GDM1 (cell line): ENCODE measurements at regions not wholly inside any gene's neighbourhood (a gene's known extent, or its start where the extent isn't known, plus 50 kb on each side); places are given as distances from the start of the nearest gene placed in this dataset.
"Not testable (repeated sequence)": the region's sequence is repeated elsewhere in the genome, so short reads cannot be mapped to it uniquely, and the experiment has no call there.

Experiments
- DNase-seq: peaks from one replicate; lab custom pipeline; 2025; lab: John Stamatoyannopoulos, UW

DNA sequence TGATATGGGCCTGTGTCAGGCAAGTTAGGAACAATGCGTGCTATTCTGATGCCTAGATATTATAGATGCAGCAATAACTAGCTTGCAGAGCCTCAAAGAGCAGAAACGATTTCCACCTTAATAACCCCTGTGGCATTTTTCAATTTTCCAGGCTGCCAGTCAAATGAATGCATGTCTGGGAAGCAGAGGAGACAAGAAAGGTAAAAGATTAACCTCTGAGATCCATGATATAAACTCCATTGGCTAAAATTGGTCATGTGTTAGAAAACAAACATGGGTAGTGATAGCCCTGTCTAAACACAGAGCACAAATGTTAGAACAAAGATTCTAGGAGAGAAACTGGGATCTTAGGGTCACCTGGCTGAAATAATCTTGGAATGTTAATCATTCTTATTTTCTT, 811.1 kb downstream of the DIAPH3 start:
- DNase-seq: no peak

DNA sequence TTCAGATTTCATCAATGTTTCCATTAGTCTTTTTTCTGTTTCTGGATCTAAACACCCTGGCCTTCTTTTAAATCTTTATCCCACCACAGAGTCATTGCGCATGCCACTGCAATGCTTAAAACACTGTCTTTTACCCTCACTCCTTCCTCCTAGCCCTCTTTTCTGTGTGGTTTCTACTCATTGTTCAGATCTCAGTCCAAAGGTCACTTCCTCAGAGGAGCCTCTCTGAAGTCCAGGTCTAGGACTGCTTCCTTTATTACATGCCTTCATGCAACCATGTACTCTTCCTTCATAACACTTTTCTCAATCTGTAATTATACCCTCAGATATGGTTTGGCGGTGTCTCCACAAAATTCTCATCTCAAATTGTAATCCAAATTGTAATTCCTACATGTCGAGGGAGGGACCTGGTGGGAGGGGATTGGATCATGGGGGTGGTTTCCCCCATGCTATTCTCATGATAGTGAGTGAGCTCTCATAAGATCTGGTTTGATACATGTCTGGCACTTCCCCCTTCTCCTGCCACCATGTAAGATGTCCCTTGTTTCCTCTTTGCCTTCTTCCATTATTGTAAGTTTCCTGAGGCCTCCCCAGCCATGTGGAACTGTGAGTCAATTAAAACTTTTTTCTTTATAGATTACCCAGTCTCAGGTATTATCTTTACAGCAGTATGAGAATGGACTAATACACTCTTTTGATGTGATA, 808.9 kb downstream of the DIAPH3 start:
- DNase-seq: no peak

DNA sequence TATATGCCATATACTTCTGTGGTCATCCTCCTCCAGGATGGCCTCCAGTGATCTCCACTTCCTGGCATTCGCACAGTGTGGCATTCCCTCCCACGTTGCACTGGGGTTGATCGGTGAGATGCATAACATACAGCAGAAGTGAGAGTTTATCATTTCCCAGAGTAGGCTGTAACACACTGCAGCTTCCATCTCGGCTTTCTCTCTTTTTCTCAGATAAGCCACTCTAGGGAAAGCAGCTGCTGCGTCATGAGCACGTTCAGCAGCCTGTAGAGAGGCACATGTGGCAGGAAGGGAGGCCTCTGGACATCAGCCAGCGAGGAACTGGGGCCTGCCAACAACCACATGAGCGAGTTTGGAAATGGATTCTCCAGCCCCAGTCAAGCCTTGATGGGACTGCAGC, 807.1 kb downstream of the DIAPH3 start:
- no peak for DNase-seq

DNA sequence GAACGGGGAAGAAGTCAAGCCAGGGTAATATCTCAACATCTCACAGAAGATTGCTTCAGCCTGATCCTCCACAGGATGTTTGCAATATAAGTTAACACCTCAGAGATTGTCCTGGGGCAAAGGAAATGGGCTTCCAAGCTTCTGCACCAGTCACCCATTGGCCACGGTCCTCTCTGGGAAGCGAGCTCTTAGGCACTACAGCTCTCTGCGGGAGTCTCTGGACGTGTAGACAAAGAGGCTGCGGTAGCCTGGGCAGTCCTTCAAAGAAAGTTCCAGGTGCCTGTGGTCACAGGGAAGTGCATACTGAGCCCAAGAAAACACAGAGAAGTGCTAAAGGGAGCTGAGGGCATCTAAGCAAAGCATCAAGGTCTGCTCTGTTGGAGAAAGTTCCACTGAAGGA, 805.7 kb downstream of the DIAPH3 start:
- no peak for DNase-seq

GRCh38 chr13:59360108-59360507, 803.6 kb downstream of the DIAPH3 start:
- peak; percentile 71 for DNase-seq

GRCh38 chr13:59360916-59361315, 802.8 kb downstream of the DIAPH3 start:
- DNase-seq: no peak

DNA sequence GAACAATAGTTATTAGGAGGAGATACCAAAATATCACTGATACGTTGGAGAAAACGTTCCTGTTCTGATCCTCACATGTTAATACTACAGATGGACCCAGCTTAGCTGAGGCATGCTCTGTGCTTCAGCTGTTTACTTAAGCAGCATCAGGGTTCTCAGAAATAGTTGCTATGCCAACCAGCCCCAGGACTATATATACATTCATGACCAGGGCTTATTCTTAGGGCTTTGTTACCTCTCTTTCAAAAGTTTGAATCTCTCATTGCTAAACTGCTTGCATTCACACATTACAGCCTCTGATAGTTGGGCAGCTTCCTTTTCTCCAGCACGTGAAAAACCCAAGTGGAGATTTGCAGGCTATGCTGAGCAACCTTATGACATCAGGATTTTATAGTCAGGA, 800.4 kb downstream of the DIAPH3 start:
- no peak for DNase-seq

DNA sequence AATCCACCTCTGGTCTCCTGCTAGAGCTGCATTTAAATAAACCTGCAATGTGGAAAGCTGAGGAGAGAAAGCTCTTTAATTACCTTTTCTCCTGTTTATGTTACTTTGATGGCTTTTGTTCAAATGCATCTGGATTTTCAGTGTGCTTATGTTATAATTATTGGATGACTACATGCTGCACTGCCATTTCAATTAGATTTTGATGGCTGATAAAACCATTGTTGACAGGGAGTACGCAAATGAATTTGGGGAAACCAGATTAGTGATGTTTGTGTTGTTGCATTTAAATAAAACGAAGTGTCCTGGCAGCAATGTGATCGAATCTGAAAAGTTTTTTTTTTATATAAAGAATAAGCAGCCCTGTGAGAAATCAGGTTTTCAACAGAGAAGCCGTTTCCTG, 799.8 kb downstream of the DIAPH3 start:
- DNase-seq: no peak

DNA sequence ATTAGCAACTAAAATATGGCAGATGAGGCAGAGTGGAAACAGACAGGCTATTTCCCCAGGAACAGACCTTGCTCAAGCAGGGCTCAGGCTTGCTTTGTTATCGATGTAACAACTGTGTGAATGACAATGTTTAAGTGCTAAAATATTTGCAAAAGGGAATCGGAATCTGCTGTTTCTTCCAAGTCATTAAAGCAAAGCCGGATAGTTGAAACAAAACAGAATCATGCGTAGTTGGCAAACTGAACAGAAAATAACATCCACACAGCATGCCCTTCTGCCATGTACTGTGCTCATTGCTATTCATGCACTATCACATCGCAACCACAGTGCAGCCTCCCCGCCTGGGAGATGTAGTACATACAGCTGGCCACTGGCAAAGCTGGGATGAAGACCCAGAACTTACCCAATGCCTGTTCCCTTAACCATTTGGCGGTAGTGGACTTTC, 799.1 kb downstream of the DIAPH3 start:
- no peak for DNase-seq

DNA sequence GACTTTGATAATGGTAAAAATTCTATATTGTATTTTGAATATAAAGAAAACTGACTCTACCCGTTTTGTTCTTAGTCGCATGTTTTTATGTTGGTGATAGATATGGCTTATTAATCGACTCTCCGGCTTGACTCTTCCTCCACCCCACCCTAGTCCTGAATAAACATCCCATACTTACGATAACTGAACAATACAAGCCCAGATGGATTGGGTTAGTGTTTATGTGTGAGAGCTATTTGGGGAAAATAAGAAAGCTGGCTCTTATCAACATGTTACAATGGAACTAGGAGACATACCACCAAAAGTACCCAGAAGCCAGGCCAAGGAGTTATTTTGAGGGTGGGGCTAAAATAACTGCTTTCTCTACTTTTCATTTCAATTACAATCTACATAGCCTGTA, 796.3 kb downstream of the DIAPH3 start:
- DNase-seq: no peak

GRCh38 chr13:59367904-59368303, 795.8 kb downstream of the DIAPH3 start:
- DNase-seq: no peak

GRCh38 chr13:59368693-59369092, 795.0 kb downstream of the DIAPH3 start:
- no peak for DNase-seq

DNA sequence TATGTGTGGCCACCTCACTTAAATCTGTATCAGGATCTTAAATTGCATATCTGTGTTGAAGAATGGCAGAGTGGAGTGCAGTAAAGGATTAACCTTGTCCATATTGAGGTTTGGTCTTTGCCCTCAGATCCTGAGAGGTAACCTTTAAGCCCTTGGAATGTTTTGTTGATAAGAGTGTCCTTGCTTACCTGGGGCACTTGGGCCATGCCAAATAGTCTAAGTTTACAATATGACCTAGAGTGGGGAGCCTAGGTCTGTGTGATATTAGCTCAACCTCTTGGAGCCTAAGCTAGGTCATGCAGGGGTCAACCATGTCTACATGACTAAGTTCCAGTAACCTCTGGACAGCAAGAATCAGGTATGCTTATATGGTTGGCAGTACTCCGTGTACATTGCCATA, 792.5 kb downstream of the DIAPH3 start:
- DNase-seq: no peak

GRCh38 chr13:59373341-59373740, 790.4 kb downstream of the DIAPH3 start:
- no peak for DNase-seq

DNA sequence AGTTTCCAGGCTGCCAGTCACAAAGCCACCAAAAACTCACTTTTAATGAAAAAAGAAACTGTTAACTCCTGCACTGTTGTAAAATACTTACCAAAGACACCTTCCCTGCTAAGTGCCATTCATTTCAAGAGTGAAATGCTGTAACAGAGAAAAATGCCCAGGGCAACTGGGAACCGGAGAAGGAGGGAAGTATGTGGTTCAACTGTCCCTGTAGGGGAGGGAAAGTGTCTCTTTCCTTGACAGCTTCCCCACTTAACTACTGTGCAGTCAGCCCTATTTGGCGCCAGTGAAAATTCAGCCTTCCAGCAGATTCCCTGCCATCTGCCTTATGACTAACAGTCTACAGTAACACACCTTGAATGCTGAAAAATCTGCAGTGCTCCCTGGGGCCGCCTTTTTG, 789.0 kb downstream of the DIAPH3 start:
- DNase-seq: peak; percentile 50

DNA sequence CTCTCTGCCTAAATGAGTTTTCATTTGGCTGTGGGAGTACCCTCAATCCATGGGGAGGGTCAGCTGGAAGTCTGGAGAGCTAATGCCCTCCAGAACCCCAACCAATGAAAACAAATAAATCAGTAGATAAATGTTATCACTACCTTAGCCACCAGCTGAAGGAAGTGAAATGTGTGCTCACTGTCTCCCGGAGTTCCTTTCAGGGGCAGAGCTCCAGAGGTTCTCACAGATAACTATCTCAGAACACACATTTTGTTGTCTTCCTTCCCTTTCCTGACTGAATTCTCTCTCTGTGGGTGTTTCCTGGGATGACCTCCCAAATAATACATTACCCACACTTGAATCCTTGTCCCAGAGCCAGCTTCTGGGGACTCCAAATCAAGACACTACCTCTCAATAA, 779.6 kb downstream of the DIAPH3 start:
- no peak for DNase-seq

GRCh38 chr13:59391696-59392095, 772.0 kb downstream of the DIAPH3 start:
- DNase-seq: peak; percentile 77

DNA sequence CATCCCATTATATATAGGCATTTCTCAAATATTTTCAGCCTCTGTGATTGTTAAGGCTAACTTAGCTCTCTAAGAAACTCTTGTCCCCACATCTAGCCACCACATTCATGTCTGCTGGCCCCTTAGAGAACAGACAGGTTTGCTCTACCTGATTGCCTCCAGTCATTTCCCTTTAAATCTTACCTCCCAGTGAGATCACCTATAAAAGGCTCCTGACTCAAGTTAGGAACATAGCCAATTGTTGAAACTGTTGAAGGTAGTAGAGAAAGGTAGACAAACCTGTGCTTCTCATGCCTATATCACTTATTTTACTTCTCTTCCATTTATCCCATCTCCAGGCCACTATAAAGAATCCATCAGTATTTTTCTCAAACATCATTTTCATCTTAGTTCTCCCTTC, 771.4 kb downstream of the DIAPH3 start:
- no peak for DNase-seq

- DNase-seq: no peak
Observed at GRCh38 chr13:59394496-59394895, 769.2 kb downstream of the DIAPH3 start.

GRCh38 chr13:59398127-59398526, 765.6 kb downstream of the DIAPH3 start:
- no peak for DNase-seq

DNA sequence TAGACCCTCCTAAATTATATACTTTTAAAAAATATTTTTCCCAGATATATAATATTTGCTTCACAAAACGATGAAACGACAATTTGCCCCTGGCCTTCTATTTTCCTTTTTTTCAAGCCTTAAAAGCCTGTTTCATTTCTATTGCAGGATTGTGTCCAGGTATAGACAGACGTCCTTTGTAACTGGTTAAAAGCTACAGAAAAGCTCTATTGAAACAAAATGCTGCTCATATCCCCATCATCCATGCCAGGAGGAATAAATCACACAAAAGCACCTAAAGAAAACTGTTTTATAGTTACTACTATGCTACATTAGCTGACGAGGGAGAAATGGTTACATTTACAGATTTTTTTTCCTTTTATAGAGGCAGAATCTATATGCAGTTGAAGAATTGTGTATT, 765.1 kb downstream of the DIAPH3 start:
- no peak for DNase-seq

DNA sequence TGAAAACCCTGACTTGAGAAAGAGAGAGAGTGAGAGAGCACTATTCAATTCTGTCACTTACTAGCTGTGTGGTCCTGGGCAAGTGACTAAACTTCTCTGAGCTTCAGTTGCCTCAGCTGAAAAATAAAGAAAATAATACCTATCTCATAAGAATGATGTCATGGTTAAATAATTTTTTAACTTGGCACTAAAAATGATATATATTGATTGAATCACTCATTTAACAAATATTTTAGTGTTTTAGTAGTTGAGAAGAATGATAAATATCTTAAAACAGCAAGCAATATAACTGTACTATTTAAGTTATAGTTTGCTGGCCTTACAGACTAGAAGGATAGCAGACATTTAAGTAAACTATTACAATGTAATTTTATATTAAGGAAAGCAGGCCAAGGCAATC, 764.2 kb downstream of the DIAPH3 start:
- no peak for DNase-seq

- no peak for DNase-seq
Observed at GRCh38 chr13:59404331-59404730, 759.4 kb downstream of the DIAPH3 start.

DNA sequence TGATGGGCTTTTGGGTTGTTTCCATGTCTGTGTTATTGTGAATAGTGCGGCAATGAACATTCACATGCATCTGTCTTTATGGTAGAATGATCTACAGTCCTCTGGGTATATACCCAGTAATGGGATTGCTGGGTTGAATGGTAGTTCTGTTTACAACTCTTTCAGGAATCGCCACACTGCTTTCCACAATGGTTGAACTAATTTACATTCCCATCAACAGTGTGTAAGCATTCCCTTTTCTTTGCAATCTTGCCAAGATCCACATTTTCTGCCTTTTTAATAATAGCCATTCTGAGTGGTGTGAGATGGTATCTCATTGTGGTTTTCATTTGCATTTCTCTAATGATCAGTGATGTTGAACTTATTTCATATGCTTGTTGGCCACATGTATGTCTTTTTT, 756.5 kb downstream of the DIAPH3 start:
- DNase-seq: not testable (repeated sequence)
